GM19023 (cell line): ENCODE measurements at regions not wholly inside any gene's neighbourhood (a gene's known extent, or its start where the extent isn't known, plus 50 kb on each side); places are given as distances from the start of the nearest gene placed in this dataset.
"Not testable (repeated sequence)": the region's sequence is repeated elsewhere in the genome, so short reads cannot be mapped to it uniquely, and the experiment has no call there.

ENCODE experiments used
- ATAC-seq: cut with Tn5 transposase; IDR thresholded peaks from one replicate; pipeline ENCODE4 v1.9.1; 2021; ENCODE audit warnings: mild to moderate bottlenecking, moderate library complexity; ENCODE audit not compliant: unreplicated experiment

DNA sequence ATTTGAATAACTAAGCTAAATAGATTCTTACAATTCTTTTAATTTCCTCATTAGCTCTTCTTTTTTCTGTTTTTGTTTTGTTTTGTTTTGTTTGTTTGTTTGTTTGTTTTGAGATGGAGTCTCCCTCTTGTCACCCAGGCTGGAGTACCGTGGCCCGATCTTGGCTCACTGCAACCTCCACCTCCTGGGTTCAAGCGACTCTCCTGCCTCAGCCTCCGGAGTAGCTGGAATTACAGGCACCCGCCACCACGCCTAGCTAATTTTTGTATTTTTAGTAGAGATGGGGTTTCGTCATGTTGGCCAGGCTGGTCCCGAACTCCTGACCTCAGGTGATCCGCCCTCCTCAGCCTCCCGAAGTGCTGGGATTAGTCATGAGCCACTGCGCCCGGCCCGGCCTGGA, 70.7 kb upstream of the ZNF658 start:
- ATAC-seq: not testable (repeated sequence)

DNA sequence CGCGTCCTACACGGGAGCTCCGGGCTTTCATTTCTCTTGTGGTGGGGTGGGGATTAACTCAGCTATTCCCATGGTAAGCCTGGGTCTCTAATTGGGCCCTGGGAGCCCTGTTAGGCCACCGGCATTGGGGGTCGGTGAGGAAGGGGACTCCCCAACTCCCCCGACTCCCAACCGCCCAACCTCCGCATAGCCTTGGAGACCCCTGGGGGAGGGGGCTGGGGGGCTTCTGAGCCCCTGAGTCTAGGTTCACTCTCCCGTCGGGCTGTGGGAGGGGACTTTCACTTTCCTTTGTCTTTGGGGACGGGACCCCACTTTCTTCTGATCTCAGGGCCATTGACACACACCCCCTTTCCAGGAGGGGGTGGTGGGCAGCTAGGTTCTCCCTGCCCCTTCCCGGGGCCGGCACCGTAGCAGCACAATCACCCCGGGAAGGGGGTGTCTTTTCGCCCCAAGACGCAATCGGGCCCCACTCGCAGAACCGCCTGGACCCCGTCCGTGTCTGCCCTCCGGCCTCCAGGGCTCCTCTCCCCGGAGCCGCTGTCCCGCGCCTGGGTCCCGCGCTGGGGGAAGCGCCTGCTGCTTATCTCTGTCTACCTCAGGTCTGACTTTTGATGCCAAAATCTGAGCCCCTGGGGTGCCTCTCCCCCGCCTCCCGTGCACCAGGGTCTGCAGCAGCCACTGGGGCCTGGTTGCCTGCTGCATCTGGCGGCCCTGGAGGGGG, 69.6 kb upstream of the ZNF658 start:
- ATAC-seq: not testable (repeated sequence)

DNA sequence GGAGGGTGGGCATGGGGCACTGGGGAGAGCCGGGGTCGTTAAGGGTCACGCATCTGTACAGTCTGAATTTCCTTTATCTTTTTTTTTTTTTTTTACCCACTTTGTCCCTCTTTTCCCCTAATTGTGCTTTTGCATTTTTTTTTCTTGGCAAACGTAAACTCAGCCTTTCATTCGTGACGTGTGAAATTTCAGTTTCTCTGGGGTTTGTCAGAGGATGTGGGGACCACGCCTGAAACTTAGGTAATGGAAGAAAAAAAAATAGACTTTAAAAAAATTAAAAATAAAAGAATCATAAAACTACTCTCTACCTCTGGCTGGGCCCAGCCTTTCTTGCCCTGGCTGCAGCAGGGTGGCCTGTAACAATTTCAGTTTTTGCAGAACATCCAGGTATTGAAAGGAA, 68.3 kb upstream of the ZNF658 start:
- ATAC-seq: not testable (repeated sequence)

DNA sequence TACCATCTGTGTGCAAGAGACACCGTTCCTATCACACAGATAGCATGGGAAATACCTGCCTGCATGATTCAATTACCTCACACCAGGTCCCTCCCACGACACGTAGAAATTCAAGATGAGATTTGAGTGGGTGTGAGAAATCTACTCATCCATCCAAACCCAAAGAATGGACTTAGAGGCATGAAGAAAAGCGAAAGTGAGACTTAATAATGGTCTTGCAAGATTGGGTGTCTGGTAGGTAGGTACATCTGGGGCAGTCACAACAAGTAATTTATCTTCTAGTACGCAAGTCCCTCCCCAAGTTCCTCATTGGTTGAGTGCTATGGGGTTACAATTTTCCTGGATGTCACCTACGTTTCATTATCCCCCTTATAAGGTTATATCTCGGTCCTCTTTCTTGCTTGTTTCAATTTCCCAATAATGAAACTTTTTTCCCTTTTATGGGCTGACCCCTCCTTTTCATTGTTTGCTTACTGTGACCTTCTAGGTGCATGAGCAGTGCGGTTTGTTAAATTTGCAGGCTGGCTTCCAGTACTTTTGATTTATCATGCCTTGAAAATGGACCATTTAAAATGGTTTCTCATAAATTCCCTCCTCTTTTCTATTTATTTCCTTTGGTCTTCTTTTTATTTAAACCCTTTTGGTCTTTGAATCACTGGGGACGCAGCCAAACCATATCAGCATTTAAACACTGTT, 63.1 kb upstream of the ZNF658 start:
- ATAC-seq: not testable (repeated sequence)
